ENCODE measurements at regions not wholly inside any gene's neighbourhood (a gene's known extent, or its start where the extent isn't known, plus 50 kb on each side); places are given as distances from the start of the nearest gene placed in this dataset.

GRCh38 chr12:105843561-105843960, 295.2 kb downstream of the NUAK1 start:
- intact Hi-C loops (cut with DNase I), result no loop called here
- DNase-seq (ENCODE audit: low spot score), result no peak

- DNase-seq (ENCODE audit: low spot score), result no peak
- intact Hi-C loops (cut with DNase I), result no loop called here
Measured at GRCh38 chr12:105843986-105844760, 294.6 kb downstream of the NUAK1 start.

- DNase-seq (ENCODE audit: low spot score), result no peak
- intact Hi-C loops (cut with DNase I), result no loop called here
Measured at GRCh38 chr12:105846331-105846730, 292.4 kb downstream of the NUAK1 start.

- intact Hi-C loops (cut with DNase I), result no loop called here
- DNase-seq (ENCODE audit: low spot score), result no peak
Measured at GRCh38 chr12:105847068-105847467, 291.7 kb downstream of the NUAK1 start.

GRCh38 chr12:105848286-105848685, 290.5 kb downstream of the NUAK1 start:
- no peak for DNase-seq (ENCODE audit: low spot score)
- intact Hi-C loops (cut with DNase I), result no loop called here

- no peak for DNase-seq (ENCODE audit: low spot score)
Measured at GRCh38 chr12:105850103-105850968, 288.4 kb downstream of the NUAK1 start.

GRCh38 chr12:105852496-105852895, 286.3 kb downstream of the NUAK1 start:
- no peak for DNase-seq (ENCODE audit: low spot score)
- intact Hi-C loops (cut with DNase I), result no loop called here

More at GRCh38 chr12:105850103-105850968, 288.4 kb downstream of the NUAK1 start:
- intact Hi-C loops (cut with DNase I), result no loop called here

- DNase-seq (ENCODE audit: low spot score), result no peak
- intact Hi-C loops (cut with DNase I), result no loop called here
Measured at GRCh38 chr12:105852951-105853350, 285.8 kb downstream of the NUAK1 start.

- intact Hi-C loops (cut with DNase I), result no loop called here
- no peak for DNase-seq (ENCODE audit: low spot score)
Measured at GRCh38 chr12:105854071-105854470, 284.7 kb downstream of the NUAK1 start.

GRCh38 chr12:105855361-105856047, 283.2 kb downstream of the NUAK1 start:
- DNase-seq (ENCODE audit: low spot score), result no peak
- intact Hi-C loops (cut with DNase I), result no loop called here

- intact Hi-C loops (cut with DNase I), result no loop called here
- DNase-seq (ENCODE audit: low spot score), result no peak
Measured at GRCh38 chr12:105856048-105856405, 282.7 kb downstream of the NUAK1 start.

GRCh38 chr12:105858981-105859710, 279.6 kb downstream of the NUAK1 start:
- intact Hi-C loops (cut with DNase I), result no loop called here
- no peak for DNase-seq (ENCODE audit: low spot score)

GRCh38 chr12:105860561-105861207, 278.1 kb downstream of the NUAK1 start:
- intact Hi-C loops (cut with DNase I), result no loop called here
- no peak for DNase-seq (ENCODE audit: low spot score)

GRCh38 chr12:105861227-105861626, 277.5 kb downstream of the NUAK1 start:
- intact Hi-C loops (cut with DNase I), result no loop called here
- no peak for DNase-seq (ENCODE audit: low spot score)

- peak; percentile 65 for DNase-seq (ENCODE audit: low spot score)
- intact Hi-C loops (cut with DNase I), result loop anchor here in 1 of 2 donors (1.0 kb wide), 1 partner anchor 17 kb away; no protein-coding TSS in a partner anchor
Measured at GRCh38 chr12:105862163-105862821, 276.5 kb downstream of the NUAK1 start.

- no peak for DNase-seq (ENCODE audit: low spot score)
- intact Hi-C loops (cut with DNase I), result no loop called here
Measured at GRCh38 chr12:105864316-105864715, 274.4 kb downstream of the NUAK1 start.

GRCh38 chr12:105864901-105865300, 273.9 kb downstream of the NUAK1 start:
- no peak for DNase-seq (ENCODE audit: low spot score)
- intact Hi-C loops (cut with DNase I), result no loop called here

- DNase-seq (ENCODE audit: low spot score), result no peak
- intact Hi-C loops (cut with DNase I), result no loop called here
Measured at GRCh38 chr12:105865886-105866285, 272.9 kb downstream of the NUAK1 start.

Data from posterior vena cava (tissue), 2 donors.